NCI-H1694 treated with DMSO at 0.1 percent for 48 hours (cell line): ENCODE measurements at regions not wholly inside any gene's neighbourhood (a gene's known extent, or its start where the extent isn't known, plus 50 kb on each side); places are given as distances from the start of the nearest gene placed in this dataset.

Source experiments
- DNase-seq: peaks from one replicate; lab custom pipeline; 2025; lab: John Stamatoyannopoulos, UW

GRCh38 chrX:103158317-103158621 lies 56.6 kb upstream of the BEX4 start:
- no peak for DNase-seq

DNA sequence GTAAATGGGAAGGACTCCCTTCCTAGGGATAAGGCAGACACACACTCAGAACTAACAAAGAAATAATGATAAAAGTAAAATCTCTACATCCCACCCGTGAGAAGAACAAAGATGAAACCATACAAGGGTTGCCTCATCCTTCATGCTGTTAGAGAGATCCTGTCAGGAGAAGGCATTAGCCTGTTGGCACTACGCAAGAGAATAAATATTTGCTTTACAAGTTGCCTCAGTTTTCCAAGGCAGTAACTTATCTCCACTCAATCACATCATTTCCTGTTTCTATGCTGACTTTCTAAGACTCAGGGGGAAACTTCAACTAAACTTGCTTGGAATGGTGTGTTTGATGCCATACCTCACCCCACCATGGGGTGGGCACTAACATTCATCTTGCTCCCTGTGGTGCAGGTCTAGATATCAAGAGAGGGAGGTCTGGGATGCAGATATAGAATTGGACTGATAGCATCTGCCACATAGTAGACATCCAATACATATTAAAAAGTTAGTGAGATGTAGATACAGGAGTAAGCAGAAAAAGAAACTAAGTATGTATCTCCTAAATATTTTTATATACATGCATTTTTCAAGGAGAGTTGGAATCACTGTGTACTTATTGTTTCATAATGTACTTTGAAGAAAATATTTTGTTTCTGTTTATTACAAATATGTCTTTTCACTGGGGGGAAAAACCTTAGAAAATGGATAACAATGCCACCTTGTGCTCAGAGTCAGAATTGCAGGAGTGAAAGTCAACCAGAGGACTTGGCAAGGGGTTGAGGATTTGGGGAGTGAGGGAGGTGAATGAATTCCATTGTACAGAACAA lies 57.2 kb upstream of the BEX4 start:
- peak; percentile 21 for DNase-seq

DNA sequence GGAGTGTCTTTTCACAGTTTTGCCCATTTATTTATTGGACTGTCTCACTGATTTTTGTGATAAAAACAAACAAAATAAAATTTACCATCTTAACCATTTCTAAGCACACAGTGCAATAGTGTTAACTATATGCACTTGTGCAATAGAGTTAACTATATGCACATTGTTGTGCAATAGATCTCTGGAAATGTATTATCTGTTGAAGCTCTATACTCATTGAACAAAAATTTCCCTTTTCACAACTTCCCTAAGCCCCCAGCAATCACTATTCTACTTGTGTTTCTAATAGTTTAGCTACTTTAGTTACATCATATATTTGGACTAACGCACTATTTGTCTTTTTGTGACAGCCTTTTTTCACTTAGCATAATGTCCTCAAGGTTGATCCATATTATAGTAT lies 59.7 kb upstream of the BEX4 start:
- no peak for DNase-seq

DNA sequence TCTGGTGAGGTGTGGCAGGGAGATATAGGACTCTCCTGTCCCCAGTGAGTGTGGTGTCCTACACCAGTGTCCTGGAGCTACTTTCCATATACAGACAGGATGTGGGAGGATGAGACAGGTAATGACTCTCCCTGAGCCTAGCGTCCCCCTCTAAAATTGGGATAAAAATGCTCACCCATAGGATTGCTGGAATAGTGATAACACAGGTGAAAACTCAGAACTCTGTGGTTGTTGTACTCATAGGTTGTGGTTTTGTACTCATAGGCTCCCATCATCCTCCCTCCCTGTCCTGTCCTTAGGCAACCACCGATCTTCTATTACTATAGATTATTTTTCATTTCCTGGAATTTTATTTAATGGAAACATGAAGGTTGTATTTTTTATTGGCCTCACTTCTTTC lies 60.7 kb upstream of the NXF3 start:
- no peak for DNase-seq

DNA sequence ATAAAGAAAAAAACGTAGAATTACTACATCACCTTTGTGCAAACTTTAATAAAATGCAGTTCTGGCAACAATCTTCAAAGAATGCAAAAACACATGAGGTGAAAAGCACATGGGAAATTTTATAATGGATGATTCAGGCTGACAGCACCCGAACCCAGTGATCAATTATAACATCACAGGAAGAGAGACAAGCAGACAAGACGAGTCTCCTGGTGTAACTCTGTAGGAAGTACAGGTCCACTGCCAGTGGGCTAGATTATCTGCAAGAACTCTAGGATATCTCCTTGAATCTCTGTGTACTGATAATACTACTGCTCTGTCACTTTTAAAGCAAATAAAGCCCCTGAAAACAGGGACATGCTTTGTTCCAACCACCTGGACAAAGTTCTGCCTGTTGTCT lies 58.9 kb upstream of the NXF3 start:
- DNase-seq = no peak

- no peak for DNase-seq
Observed at GRCh38 chrX:103149652-103150051, 56.7 kb upstream of the NXF3 start.

- no peak for DNase-seq
Observed at GRCh38 chrX:103148075-103148474, 55.1 kb upstream of the NXF3 start.
